DOHH2 (cell line): ENCODE measurements at regions not wholly inside any gene's neighbourhood (a gene's known extent, or its start where the extent isn't known, plus 50 kb on each side); places are given as distances from the start of the nearest gene placed in this dataset.

Experiments used
- EZH2phosphoT487 ChIP-seq: fragments of 200-600 bp; sonication (generic); IDR thresholded peaks from 2 replicates; pipeline ENCODE4 v1.6.1; 2017; ENCODE audit warnings: borderline replicate concordance, mild to moderate bottlenecking, antibody characterized with exemption, low read length, moderate library complexity, mixed read lengths
- TF ChIP-seq, protein P1 (sequence below): fragments of 200-600 bp; sonication (generic); IDR thresholded peaks from one replicate; pipeline ENCODE4 v1.5.1; 2014; ENCODE audit warnings: antibody characterized with exemption, mild to moderate bottlenecking, low read depth, low read length; ENCODE audit not compliant: poor library complexity, severe bottlenecking

DNA sequence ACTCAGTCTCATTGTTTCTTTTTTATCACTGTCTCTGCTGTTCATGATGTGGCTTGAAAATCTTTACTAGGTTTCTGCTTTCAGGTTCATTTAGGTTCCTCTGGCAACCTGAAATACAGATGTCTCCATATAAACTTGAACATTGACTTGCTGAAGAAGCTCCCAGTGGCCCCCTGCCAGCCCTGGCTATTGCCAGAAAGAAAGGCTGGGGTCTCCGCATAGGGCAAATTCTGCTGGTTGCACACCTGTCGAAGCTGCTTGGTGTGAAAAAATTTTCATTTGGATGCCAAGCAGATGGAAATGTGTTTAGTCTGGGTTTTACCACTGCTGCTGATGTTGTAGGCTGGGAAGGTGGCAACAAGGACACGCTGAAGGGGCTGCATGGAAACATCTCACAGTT is 826.7 kb upstream of the GHITM start:
- TF ChIP-seq, protein P1, sequence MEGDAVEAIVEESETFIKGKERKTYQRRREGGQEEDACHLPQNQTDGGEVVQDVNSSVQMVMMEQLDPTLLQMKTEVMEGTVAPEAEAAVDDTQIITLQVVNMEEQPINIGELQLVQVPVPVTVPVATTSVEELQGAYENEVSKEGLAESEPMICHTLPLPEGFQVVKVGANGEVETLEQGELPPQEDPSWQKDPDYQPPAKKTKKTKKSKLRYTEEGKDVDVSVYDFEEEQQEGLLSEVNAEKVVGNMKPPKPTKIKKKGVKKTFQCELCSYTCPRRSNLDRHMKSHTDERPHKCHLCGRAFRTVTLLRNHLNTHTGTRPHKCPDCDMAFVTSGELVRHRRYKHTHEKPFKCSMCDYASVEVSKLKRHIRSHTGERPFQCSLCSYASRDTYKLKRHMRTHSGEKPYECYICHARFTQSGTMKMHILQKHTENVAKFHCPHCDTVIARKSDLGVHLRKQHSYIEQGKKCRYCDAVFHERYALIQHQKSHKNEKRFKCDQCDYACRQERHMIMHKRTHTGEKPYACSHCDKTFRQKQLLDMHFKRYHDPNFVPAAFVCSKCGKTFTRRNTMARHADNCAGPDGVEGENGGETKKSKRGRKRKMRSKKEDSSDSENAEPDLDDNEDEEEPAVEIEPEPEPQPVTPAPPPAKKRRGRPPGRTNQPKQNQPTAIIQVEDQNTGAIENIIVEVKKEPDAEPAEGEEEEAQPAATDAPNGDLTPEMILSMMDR: no peak
- no peak for TF ChIP-seq EZH2phosphoT487
